GM18507 (cell line): ENCODE measurements at regions not wholly inside any gene's neighbourhood (a gene's known extent, or its start where the extent isn't known, plus 50 kb on each side); places are given as distances from the start of the nearest gene placed in this dataset.
A peak's percentile ranks its signal among the peaks of the same experiment; 100 is the strongest.
"Not testable (repeated sequence)": the region's sequence is repeated elsewhere in the genome, so short reads cannot be mapped to it uniquely, and the experiment has no call there.

ENCODE experiments used
- DNase-seq: peaks from one replicate; pipeline ENCODE4 v3.0.0; 2011; ENCODE audit warnings: low read depth; ENCODE audit not compliant: insufficient read length; ENCODE audit errors: extremely low spot score
- FAIRE-seq: peaks from 2 replicates; lab custom pipeline; 2011; peaks lifted over from hg19 to GRCh38; lab: Jason Lieb, UNC

- FAIRE-seq (no peak), DNase-seq (no peak)
Measured at GRCh38 chr17:64739316-64740058, 77.4 kb upstream of the SMURF2 start.

GRCh38 chr17:64736804-64737492 is 74.8 kb upstream of the SMURF2 start:
- FAIRE-seq (no peak), DNase-seq (no peak)

DNA sequence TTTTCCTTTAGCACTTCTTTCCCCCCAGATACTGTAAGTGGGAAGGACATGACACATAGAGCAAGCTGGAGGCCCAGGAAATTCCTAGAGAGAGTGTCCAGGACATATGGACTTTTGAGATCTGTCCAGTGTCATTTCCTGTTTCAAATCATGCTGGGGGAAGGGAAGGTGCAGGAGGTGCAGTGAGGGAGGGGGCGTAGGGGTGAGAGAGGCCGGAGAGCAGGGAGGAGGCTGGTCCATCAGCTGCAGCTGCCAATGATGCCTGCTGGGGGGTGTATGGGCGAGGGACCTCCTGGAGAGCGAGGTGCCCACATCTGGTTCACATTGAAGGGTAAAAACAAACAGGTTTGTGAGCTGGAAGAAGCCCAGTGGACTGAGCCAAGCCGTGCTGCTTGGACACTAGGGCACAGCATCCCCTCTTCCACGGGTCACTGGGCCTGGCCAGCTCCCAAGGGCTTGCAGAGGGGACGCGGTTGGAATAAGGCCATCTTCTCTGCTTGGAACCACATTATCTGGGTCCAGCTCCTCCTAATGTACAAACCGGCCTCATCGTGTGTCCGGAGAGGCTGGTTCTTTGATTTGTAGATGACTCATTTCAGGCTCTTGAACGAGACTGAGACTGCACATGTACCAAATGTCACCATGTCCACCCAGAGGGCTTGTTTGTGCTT is 70.4 kb upstream of the SMURF2 start:
- FAIRE-seq (no peak), DNase-seq (no peak)

DNA sequence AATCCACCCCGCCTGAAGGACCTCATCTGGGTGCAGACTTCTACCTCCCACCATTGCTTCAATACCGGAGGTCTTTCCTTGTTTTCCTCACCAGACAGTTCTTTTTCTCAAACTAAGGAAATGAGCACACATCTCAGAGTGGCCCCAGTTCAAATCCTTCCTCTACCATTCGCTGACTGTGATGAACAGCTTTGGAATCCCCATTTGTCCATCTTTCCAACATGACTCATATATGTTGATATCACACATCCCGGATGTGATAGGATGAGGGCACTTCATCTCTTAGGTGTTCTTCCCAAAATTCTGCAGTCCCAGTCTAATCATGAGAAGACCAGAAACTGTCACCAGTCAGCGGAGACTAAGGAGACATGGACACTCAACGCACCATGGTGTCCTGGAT is 67.9 kb upstream of the SMURF2 start:
- DNase-seq, FAIRE-seq: not testable (repeated sequence)

DNA sequence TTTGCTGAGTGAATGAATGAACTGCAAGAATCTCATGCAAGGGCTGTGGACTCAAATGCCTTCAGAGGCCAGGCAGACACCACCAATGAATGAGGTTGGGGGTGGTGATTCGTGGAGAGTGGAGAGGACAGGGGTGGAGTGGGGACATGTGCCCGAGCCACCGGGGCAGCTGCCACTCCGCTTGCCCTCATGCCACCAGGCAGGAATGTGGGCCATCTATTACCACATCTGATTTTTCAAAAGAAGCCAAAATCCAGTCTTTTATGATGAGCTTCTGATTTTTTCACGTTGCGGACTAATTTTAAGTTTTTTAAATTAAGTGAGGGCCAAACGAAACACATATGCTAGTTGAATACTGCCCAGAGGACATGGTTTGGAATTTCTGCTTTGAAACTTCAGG is 67.1 kb upstream of the SMURF2 start:
- no peak for DNase-seq
- no peak for FAIRE-seq

DNA sequence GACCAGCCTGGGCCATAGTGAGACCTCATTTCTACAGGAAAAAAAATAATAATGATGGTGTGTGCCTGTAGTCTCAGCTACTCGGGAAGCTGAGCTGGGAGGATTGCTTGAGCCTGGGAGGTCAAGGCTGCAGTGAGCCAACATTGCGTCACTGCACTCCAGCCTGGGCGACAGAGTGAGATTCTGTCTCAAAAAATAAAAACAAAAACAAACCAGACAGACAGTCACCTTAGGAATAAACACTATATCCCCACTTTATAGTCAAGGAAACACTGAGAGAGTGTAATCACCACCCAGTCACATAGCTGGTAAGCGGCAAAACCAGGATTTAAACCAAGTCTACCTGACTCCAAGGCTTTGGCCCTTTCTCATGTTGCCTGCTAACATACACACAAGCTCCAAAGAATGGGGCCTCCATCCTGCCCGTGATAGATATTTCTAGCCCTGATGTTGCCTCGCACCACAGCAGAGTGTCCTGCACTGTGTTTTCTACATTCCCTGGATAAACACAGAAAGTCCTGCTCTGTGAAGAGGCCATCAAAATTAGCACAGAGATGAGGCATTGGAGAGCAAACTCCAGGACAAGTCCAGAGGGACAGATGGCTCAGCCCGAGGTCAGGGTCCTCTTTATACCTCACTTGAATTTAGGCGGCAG is 66.1 kb upstream of the SMURF2 start:
- DNase-seq = no peak
- no peak for FAIRE-seq

- not testable (repeated sequence) for FAIRE-seq, DNase-seq
Measured at GRCh38 chr17:64726025-64726424, 63.9 kb upstream of the SMURF2 start.

DNA sequence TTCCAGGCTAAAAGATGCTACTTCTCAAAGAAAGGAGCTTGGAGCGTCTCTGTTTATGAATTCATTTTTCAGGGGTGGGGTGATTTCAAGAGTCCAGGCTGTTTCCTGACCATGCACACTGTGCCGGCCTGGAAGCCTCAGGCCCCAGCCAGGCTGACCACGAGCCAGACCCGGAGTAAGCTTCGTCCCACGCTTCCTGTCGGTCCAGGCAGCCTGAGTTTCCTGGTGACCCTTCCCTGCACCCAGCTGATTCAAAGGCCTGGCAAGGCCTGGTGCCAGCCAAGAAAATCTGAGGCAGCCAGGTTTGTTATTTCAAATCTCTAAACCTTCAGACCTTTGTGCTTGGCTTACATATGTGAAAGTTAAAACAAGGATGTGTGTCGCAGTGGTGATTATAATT is 62.1 kb upstream of the SMURF2 start:
- not testable (repeated sequence) for DNase-seq, FAIRE-seq

DNA sequence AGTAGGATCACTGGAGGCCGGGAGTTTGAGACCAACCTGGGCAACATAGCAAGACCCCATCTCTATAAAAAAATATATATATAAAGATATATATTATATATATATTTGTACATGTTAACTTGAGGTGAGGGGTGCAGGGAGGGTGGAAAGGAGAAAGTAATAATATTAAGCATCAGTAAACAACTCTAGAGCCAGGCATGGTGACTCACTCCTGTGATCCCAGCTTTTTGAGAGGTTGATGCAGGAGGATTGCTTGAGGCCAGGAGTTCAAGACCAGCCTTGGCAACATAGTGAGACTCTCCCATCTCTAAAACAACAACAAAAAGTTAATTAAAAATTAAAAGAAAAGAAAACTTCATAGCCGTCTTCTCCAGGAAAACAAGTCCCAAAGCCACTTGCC is 61.7 kb upstream of the SMURF2 start:
- DNase-seq = no peak
- FAIRE-seq = no peak

- not testable (repeated sequence) for FAIRE-seq
Measured at GRCh38 chr17:64721556-64721955, 59.4 kb upstream of the SMURF2 start.

GRCh38 chr17:64720253-64720652 is 58.1 kb upstream of the SMURF2 start:
- not testable (repeated sequence) for DNase-seq, FAIRE-seq

More at GRCh38 chr17:64721556-64721955, 59.4 kb upstream of the SMURF2 start:
- not testable (repeated sequence) for DNase-seq

GRCh38 chr17:64719517-64719916 is 57.4 kb upstream of the SMURF2 start:
- FAIRE-seq, DNase-seq: not testable (repeated sequence)

DNA sequence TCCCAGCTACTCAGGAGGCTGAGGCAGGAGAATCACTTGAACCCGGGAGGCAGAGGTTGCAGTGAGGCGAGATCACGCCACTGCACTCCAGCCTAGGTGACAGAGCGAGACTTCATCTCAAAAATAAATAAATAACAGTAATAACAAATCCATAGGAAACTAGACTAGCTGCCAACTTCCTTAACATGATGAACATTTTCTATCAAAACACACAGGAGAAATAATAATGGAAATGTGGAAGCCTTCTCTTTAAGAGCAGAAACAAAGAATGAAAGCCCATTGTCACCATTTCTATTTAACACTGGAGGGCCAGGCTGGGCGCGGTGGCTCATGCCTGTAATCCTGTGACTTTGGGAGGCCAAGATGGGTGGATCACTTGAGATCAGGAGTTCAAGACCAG is 56.7 kb upstream of the SMURF2 start:
- not testable (repeated sequence) for FAIRE-seq, DNase-seq

- DNase-seq (no peak), FAIRE-seq (no peak)
Measured at GRCh38 chr17:64718058-64718457, 56.0 kb upstream of the SMURF2 start.

DNA sequence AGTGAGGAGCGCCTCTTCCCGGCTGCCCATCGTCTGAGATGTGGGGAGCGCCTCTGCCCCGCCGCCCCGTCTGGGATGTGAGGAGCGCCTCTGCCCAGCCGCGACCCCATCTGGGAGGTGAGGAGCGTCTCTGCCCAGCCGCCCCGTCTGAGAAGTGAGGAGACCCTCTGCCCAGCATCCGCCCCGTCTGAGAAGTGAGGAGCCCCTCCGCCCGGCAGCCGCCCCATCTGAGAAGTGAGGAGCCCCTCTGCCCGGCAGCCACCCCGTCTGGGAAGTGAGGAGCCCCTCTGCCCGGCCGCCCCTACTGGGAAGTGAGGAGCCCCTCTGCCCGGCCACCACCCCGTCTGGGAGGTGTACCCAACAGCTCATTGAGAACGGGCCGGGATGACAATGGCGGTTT is 54.4 kb upstream of the SMURF2 start:
- FAIRE-seq, DNase-seq: not testable (repeated sequence)

- peak; percentile 71 for FAIRE-seq
- not testable (repeated sequence) for DNase-seq
Measured at GRCh38 chr17:64713786-64714185, 51.7 kb upstream of the SMURF2 start.

GRCh38 chr17:64712557-64713351 is 50.6 kb upstream of the SMURF2 start:
- peak; percentile 91 for FAIRE-seq
- not testable (repeated sequence) for DNase-seq
